ENCODE measurements at regions not wholly inside any gene's neighbourhood (a gene's known extent, or its start where the extent isn't known, plus 50 kb on each side); places are given as distances from the start of the nearest gene placed in this dataset.

- TF ChIP-seq CTCF (IDR thresholded peaks at IDR 0.05) (no peak), POLR2A (IDR thresholded peaks at IDR 0.05) (no peak)
Measured at GRCh38 chrX:111009256-111009655, 86.7 kb upstream of the PAK3 start.

All from right lobe of liver (tissue), 4 donors.